Stomach (tissue), 8 donors: ENCODE measurements at regions not wholly inside any gene's neighbourhood (a gene's known extent, or its start where the extent isn't known, plus 50 kb on each side); places are given as distances from the start of the nearest gene placed in this dataset.

Experiments
- DNase-seq, 2 donors: peaks; one replicate each; pipeline versions ENCODE4 v3.0.0 to v3.0.0-alpha.2; 2013 to 2019
- H3K27ac ChIP-seq, 5 donors: fragments of 200-600 bp in 4 of 5; sonication (generic) in 4 of 5; one replicate each; pipeline ENCODE4 v1.5.1; 2013 to 2019; ENCODE audit warnings: mild to moderate bottlenecking in 1 of 5, moderate library complexity in 1 of 5
- H3K27me3 ChIP-seq, 3 donors: fragments of 200-600 bp; sonication (generic); one replicate each; pipeline ENCODE4 v1.5.1; 2017 to 2019; ENCODE audit warnings: mixed run types in 1 of 3
- H3K36me3 ChIP-seq, 4 donors: fragments of 200-600 bp; sonication (generic); 1 replicate in 3 of 4; 2 replicates in 1 of 4; pipeline ENCODE4 v1.5.1; 2016 to 2019
- H3K4me1 ChIP-seq, 4 donors: fragments of 200-600 bp; sonication (generic); one replicate each; pipeline ENCODE4 v1.5.1; 2016 to 2019
- H3K4me3 ChIP-seq, 4 donors: fragments of 200-600 bp; sonication (generic) in 3 of 4; one replicate each; pipeline ENCODE4 v1.5.1; 2016 to 2019; ENCODE audit warnings: mild to moderate bottlenecking in 1 of 4
- H3K9me3 ChIP-seq, 4 donors: fragments of 200-600 bp; sonication (generic); one replicate each; pipeline ENCODE4 v1.5.1; 2016 to 2019
- EP300 ChIP-seq: sonication (generic); formaldehyde crosslinking; IDR thresholded peaks from one replicate; pipeline ENCODE4 v1.6.1; 2017; ENCODE audit warnings: antibody characterized with exemption
- POLR2A ChIP-seq, 4 donors: fragments of 450-650 bp; IDR thresholded peaks; one replicate each; pipeline ENCODE4 v1.6.1; 2016; ENCODE audit warnings: antibody characterized with exemption in 4 of 4, control low read depth in 2 of 4, mild to moderate bottlenecking in 1 of 4, moderate library complexity in 1 of 4
- POLR2AphosphoS5 ChIP-seq, 3 donors: sonication (generic); formaldehyde crosslinking; IDR thresholded peaks; one replicate each; pipeline ENCODE4 v1.6.1; 2016; ENCODE audit warnings: antibody characterized with exemption in 3 of 3
- WGBS, 5 donors: extraction: QIAGEN DNeasy Blood & Tissue Kit in 3 of 5; methylation state at CpG; one replicate each; pipeline versions ENCODE4 v1.1.5 to v1.1.7; 2013 to 2018; 5-methylcytosine and 5-hydroxymethylcytosine counted together
- intact Hi-C: fragments of 100-400 bp; cut with DNase I; formaldehyde crosslinking; loops from one replicate; pipeline ENCODE4 v1.15.1; 2023; ENCODE audit warnings: low total_unique reads
- TF ChIP-seq, protein P1 (sequence below), 7 experiments: fragments of 450-650 bp in 4 of 7; fragments of 200-600 bp in 3 of 7; sonication (generic) in 3 of 7; IDR thresholded peaks; one replicate each; pipeline ENCODE4 v1.5.1; 2016 to 2019; ENCODE audit warnings: antibody characterized with exemption in 7 of 7, control low read depth in 2 of 7, mild to moderate bottlenecking in 1 of 7
- donor health status: healthy with polysubstance abuse.
- donor health status: Bipolar disorder and iron deficiency.
- donor health status: healthy.

DNA sequence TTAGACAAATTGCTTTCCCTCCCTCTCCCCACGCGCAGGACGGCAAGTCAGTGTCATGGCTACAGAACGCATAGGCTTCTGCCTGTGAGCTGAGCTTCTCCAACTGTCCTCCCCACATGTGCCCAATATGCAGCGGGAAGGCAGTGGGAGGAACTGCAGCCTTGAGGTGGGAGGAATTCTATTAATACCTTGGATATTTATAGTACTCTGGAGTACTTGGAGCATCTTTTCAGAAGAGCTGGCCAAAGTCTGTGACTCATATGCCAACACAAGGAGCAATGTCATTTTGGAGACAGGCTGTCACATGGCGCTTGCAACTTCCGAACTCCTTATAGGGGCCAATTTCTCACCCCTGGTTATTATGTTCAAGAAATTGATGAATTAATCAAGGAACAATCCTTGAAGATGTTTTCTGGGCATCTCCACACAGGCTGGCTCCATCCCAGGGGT lies 245.0 kb upstream of the SERP2 start:
- no peak for DNase-seq
- Histone ChIP-seq H3K4me3 (no peak overlapping the region), H3K27ac (no peak overlapping the region), H3K9me3 (peaks cover 0 to 2% (median 0%) of the 10 kb centered on the region in 4 donors), H3K4me1 (peaks cover 0 to 27% (median 5%) of the 10 kb centered on the region in 4 donors), H3K27me3 (no peaks in the 10 kb centered on the region), H3K36me3 (no peaks in the 10 kb centered on the region)
- TF ChIP-seq POLR2AphosphoS5 (IDR thresholded peaks at IDR 0.05): peak in 1 of 3 donors; percentile 18
- no peak for TF ChIP-seq EP300
- intact Hi-C loops: no loop called here
- WGBS, 5 donors: 69 to 95% (median 89%) methylated on average over 7 of the region's 7 CpGs

DNA sequence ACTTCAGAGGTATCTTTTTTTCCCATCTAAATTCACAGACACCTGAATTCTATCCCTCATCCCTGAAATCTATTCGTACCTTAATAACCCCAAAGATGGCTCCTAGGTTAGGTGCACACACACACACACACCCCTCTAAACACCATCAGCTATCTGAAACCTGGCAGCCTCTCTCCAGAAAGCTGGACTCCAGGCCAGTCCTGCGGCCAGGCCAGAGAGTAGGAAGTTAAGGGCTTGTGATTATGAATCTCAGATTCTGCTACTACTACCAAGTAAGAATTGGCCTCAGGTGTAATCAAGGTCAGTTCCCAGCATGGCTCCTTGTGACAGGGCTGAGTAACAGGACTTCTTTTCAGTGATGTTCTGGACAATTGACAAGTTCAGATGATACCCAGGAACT lies 244.2 kb upstream of the SERP2 start:
- intact Hi-C loops: no loop called here
- no peak for TF ChIP-seq EP300
- Histone ChIP-seq H3K27me3 (no peaks in the 10 kb centered on the region), H3K9me3 (no peaks in the 10 kb centered on the region), H3K4me3 (no peak overlapping the region), H3K36me3 (no peaks in the 10 kb centered on the region), H3K27ac (no peak overlapping the region), H3K4me1 (peaks cover 0 to 18% (median 5%) of the 10 kb centered on the region in 4 donors)
- WGBS, 5 donors: 38 to 65% (median 47%) methylated on average over 2 of the region's 2 CpGs
- no peak for DNase-seq

DNA sequence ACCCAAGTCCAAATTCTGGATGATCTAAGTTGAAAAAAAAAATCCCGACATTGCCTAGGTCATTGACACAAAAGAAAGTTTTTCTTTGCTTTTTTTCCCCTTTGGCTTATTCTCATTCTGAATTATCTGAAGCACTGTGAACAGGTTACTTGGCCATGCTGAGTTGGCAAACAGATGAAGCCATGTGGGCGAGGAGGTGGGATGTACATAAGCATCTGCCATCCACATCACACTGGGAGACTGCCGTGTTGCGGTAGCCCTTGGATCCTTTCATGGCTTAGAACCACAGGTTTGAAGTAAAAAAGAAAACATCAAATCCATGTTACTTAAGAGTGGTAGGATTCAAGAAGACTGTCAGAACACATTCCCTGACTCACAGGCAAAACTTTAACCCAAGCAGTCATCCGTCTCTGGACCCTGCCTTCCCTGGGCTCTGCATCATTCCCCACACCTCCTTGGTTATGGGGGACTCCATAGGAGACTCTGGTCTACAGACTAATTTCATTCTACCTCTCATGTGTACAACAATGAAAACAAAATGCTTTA lies 242.5 kb upstream of the SERP2 start:
- TF ChIP-seq POLR2A (IDR thresholded peaks at IDR 0.05) (no peak), POLR2AphosphoS5 (IDR thresholded peaks at IDR 0.05) (no peak), EP300 (no peak)
- TF ChIP-seq, protein P1, sequence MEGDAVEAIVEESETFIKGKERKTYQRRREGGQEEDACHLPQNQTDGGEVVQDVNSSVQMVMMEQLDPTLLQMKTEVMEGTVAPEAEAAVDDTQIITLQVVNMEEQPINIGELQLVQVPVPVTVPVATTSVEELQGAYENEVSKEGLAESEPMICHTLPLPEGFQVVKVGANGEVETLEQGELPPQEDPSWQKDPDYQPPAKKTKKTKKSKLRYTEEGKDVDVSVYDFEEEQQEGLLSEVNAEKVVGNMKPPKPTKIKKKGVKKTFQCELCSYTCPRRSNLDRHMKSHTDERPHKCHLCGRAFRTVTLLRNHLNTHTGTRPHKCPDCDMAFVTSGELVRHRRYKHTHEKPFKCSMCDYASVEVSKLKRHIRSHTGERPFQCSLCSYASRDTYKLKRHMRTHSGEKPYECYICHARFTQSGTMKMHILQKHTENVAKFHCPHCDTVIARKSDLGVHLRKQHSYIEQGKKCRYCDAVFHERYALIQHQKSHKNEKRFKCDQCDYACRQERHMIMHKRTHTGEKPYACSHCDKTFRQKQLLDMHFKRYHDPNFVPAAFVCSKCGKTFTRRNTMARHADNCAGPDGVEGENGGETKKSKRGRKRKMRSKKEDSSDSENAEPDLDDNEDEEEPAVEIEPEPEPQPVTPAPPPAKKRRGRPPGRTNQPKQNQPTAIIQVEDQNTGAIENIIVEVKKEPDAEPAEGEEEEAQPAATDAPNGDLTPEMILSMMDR (IDR thresholded peaks at IDR 0.05): no peak
- WGBS, 5 donors: 90 to 96% (median 95%) methylated on average over 5 of the region's 5 CpGs

DNA sequence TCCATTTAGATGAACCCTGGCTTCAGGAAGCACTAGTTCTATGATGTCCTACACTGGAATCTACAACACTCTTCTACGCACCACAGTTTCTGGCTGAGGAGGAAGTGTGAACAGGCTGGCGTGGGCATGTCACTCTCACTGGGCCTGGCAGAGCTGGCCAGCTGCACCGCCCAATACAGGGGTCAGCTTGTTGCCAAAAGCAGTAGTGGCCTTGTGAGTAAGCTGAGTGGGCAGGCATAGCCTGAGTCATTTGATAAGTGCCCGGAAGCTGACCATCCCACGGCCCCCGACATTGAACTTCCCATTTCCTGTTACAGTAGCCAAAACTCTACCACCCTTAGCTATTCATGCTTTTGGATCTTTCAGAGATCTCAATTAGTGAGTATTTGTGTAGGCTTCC lies 240.9 kb upstream of the SERP2 start:
- TF ChIP-seq POLR2A (IDR thresholded peaks at IDR 0.05): no peak
- TF ChIP-seq POLR2AphosphoS5 (IDR thresholded peaks at IDR 0.05): peak in 2 of 3 donors; percentile 15 to 72
- TF ChIP-seq EP300: no peak
- intact Hi-C loops: no loop called here
- H3K27ac ChIP-seq: peak overlapping the region; percentile 38 to 67 (median 46)
- H3K4me3 ChIP-seq: no peak overlapping the region
- H3K4me1 ChIP-seq: peaks cover 0 to 8% (median 5%) of the 10 kb centered on the region in 4 donors
- 29 to 59% (median 47%) methylated on average over 6 of the region's 6 CpGs for WGBS, 5 donors
- DNase-seq: peak in 1 of 2 donors; percentile 64
- H3K9me3 ChIP-seq: no peaks in the 10 kb centered on the region
- H3K36me3 ChIP-seq: no peaks in the 10 kb centered on the region
- H3K27me3 ChIP-seq: no peaks in the 10 kb centered on the region

More for the DNA sequence above, 242.5 kb upstream of the SERP2 start:
- Histone ChIP-seq H3K9me3 (no peaks in the 10 kb centered on the region), H3K4me1 (peaks cover 0 to 9% (median 5%) of the 10 kb centered on the region in 4 donors), H3K27ac (no peak overlapping the region), H3K27me3 (no peaks in the 10 kb centered on the region), H3K4me3 (no peak overlapping the region), H3K36me3 (no peaks in the 10 kb centered on the region)
- no peak for DNase-seq
- intact Hi-C loops: no loop called here

DNA sequence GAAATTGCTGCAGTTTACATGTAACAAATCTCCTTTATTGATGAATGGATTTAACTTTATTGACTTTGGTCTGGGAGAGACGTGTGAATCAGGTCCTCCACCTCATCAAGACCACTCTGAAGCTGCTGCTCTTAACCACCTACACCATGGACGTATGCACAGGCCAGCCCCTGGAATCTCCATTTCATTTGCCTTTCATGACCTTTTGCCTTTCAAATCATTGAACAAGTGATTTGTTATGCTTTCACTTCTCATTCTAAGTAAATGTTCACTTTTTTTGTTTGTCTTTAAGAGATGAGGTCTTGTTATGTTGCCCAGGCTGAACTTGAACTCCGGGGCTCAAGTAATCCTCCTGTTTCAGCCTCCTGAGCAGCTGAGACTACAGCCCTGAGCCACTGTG lies 240.0 kb upstream of the SERP2 start:
- WGBS, 5 donors: 48 to 65% (median 53%) methylated on average over 3 of the region's 3 CpGs
- no peak overlapping the region for H3K4me3 ChIP-seq
- no peak overlapping the region for H3K27ac ChIP-seq

More for the DNA sequence above, 240.0 kb upstream of the SERP2 start:
- TF ChIP-seq, protein P1 (IDR thresholded peaks at IDR 0.05): no peak
- TF ChIP-seq EP300 (no peak), POLR2AphosphoS5 (IDR thresholded peaks at IDR 0.05) (no peak), POLR2A (IDR thresholded peaks at IDR 0.05) (no peak)
- peaks cover 0 to 8% (median 5%) of the 10 kb centered on the region in 4 donors for H3K4me1 ChIP-seq
- no peak for DNase-seq
- H3K36me3 ChIP-seq: no peaks in the 10 kb centered on the region
- intact Hi-C loops: no loop called here
- H3K27me3 ChIP-seq: no peaks in the 10 kb centered on the region
- H3K9me3 ChIP-seq: no peaks in the 10 kb centered on the region
